CD8-positive, alpha-beta memory T cell (primary cell): ENCODE measurements at regions not wholly inside any gene's neighbourhood (a gene's known extent, or its start where the extent isn't known, plus 50 kb on each side); places are given as distances from the start of the nearest gene placed in this dataset.
"Not testable (repeated sequence)": the region's sequence is repeated elsewhere in the genome, so short reads cannot be mapped to it uniquely, and the experiment has no call there.

Experiments used
- CTCF ChIA-PET: fragments of 350-600 bp; sonication (Branson Sonifier 250); formaldehyde crosslinking; loops from one replicate; lab custom pipeline; 2021; ENCODE audit warnings: antibody characterized with exemption; lab: Charles Lee
- POLR2A ChIA-PET: fragments of 350-600 bp; sonication (Branson Sonifier 250); formaldehyde crosslinking; loops from one replicate; lab custom pipeline; 2021; ENCODE audit warnings: antibody characterized with exemption; lab: Charles Lee
- DNase-seq, 5 donors: peaks; one replicate each; pipeline versions ENCODE4 v3.0.0 to v3.0.0-alpha.2; 2020 to 2022; ENCODE audit warnings: mixed read lengths in 1 of 5
- H3K27ac ChIP-seq: one replicate; pipeline ENCODE4 v1.7.0; 2013; ENCODE audit warnings: low read depth, mild to moderate bottlenecking, low read length, moderate library complexity
- H3K27me3 ChIP-seq: 2 replicates; pipeline ENCODE4 v1.7.0; 2013; ENCODE audit warnings: low read length, mild to moderate bottlenecking; ENCODE audit not compliant: insufficient read depth, poor library complexity, severe bottlenecking
- H3K36me3 ChIP-seq: 2 replicates; pipeline ENCODE4 v1.7.0; 2013; ENCODE audit warnings: mild to moderate bottlenecking, low read length, moderate library complexity; ENCODE audit not compliant: insufficient read depth
- H3K4me1 ChIP-seq: 2 replicates; pipeline ENCODE4 v1.7.0; 2013; ENCODE audit warnings: mild to moderate bottlenecking, low read length, moderate library complexity; ENCODE audit not compliant: insufficient read depth
- H3K4me3 ChIP-seq: 2 replicates; pipeline ENCODE4 v1.7.0; 2013; ENCODE audit warnings: mild to moderate bottlenecking, low read length
- H3K9me3 ChIP-seq: 2 replicates; pipeline ENCODE4 v1.7.0; 2013; ENCODE audit warnings: mild to moderate bottlenecking, low read length
- H3K27ac Mint-ChIP-seq, 8 donors: one replicate each; pipeline ENCODE4 v1.8.0; 2020 to 2021; ENCODE audit warnings: mixed read lengths in 8 of 8, mild to moderate bottlenecking in 6 of 8, inconsistent platforms in 3 of 8, moderate library complexity in 3 of 8
- H3K27me3 Mint-ChIP-seq, 2 donors: one replicate each; pipeline ENCODE4 v1.8.0; 2020 to 2021; ENCODE audit warnings: mixed read lengths in 2 of 2, mild to moderate bottlenecking in 1 of 2, moderate library complexity in 1 of 2
- H3K36me3 Mint-ChIP-seq, 3 donors: one replicate each; pipeline ENCODE4 v1.8.0; 2020 to 2021; ENCODE audit warnings: mixed read lengths in 3 of 3, inconsistent platforms in 1 of 3, mild to moderate bottlenecking in 1 of 3
- H3K4me1 Mint-ChIP-seq, 3 donors: one replicate each; pipeline ENCODE4 v1.8.0; 2020 to 2021; ENCODE audit warnings: mixed read lengths in 3 of 3, inconsistent platforms in 1 of 3, mild to moderate bottlenecking in 1 of 3
- H3K4me3 Mint-ChIP-seq, 7 donors: one replicate each; pipeline ENCODE4 v1.8.0; 2020 to 2021; ENCODE audit warnings: mixed read lengths in 7 of 7, mild to moderate bottlenecking in 6 of 7, moderate library complexity in 4 of 7, inconsistent platforms in 2 of 7
- H3K9me3 Mint-ChIP-seq, 5 donors: one replicate each; pipeline ENCODE4 v1.8.0; 2020 to 2022; ENCODE audit warnings: mixed read lengths in 5 of 5, mild to moderate bottlenecking in 3 of 5, moderate library complexity in 2 of 5, inconsistent platforms in 1 of 5

- no peak overlapping the region for H3K27ac Mint-ChIP-seq
- no peak for DNase-seq
- H3K9me3 ChIP-seq, result no peaks in the 10 kb centered on the region
- no peak overlapping the region for H3K4me3 Mint-ChIP-seq
- H3K36me3 Mint-ChIP-seq, result no peaks in the 10 kb centered on the region
- no peaks in the 10 kb centered on the region for H3K9me3 Mint-ChIP-seq
- no peak overlapping the region for H3K4me3 ChIP-seq
- H3K4me1 Mint-ChIP-seq, result no peaks in the 10 kb centered on the region
- ChIA-PET CTCF (no interaction called here), POLR2A (no interaction called here)
- no peaks in the 10 kb centered on the region for H3K36me3 ChIP-seq
- peaks cover 0 to 26% of the 10 kb centered on the region in 2 donors for H3K27me3 Mint-ChIP-seq
- no peaks in the 10 kb centered on the region for H3K27me3 ChIP-seq
- H3K27ac ChIP-seq, result no peak overlapping the region
- no peaks in the 10 kb centered on the region for H3K4me1 ChIP-seq
These were observed 432.1 kb upstream of the DDI1 start for GRCh38 chr11:103604310-103604709.

GRCh38 chr11:103608566-103608965, 427.9 kb upstream of the DDI1 start:
- no peak overlapping the region for H3K4me3 Mint-ChIP-seq
- no peaks in the 10 kb centered on the region for H3K4me1 ChIP-seq
- H3K27me3 ChIP-seq, result no peaks in the 10 kb centered on the region
- no peaks in the 10 kb centered on the region for H3K36me3 Mint-ChIP-seq
- no peak overlapping the region for H3K4me3 ChIP-seq
- no peak overlapping the region for H3K27ac Mint-ChIP-seq
- no peaks in the 10 kb centered on the region for H3K9me3 ChIP-seq
- no peaks in the 10 kb centered on the region for H3K4me1 Mint-ChIP-seq
- CTCF ChIA-PET, result no interaction called here
- POLR2A ChIA-PET, result no interaction called here
- H3K9me3 Mint-ChIP-seq, result no peaks in the 10 kb centered on the region
- peaks cover 5 to 17% of the 10 kb centered on the region in 2 donors for H3K27me3 Mint-ChIP-seq
- no peak for DNase-seq
- H3K36me3 ChIP-seq, result no peaks in the 10 kb centered on the region
- H3K27ac ChIP-seq, result no peak overlapping the region

- H3K9me3 Mint-ChIP-seq, result no peaks in the 10 kb centered on the region
- peaks cover 5 to 14% of the 10 kb centered on the region in 2 donors for H3K27me3 Mint-ChIP-seq
- H3K4me1 ChIP-seq, result no peaks in the 10 kb centered on the region
- H3K36me3 ChIP-seq, result no peaks in the 10 kb centered on the region
- H3K4me1 Mint-ChIP-seq, result no peaks in the 10 kb centered on the region
- CTCF ChIA-PET, result no interaction called here
- H3K9me3 ChIP-seq, result no peaks in the 10 kb centered on the region
- POLR2A ChIA-PET, result no interaction called here
- no peak for DNase-seq
- no peaks in the 10 kb centered on the region for H3K36me3 Mint-ChIP-seq
- H3K4me3 ChIP-seq, result no peak overlapping the region
- no peak overlapping the region for H3K27ac ChIP-seq
- no peaks in the 10 kb centered on the region for H3K27me3 ChIP-seq
- H3K4me3 Mint-ChIP-seq, result no peak overlapping the region
- H3K27ac Mint-ChIP-seq, result no peak overlapping the region
These were observed 427.0 kb upstream of the DDI1 start for GRCh38 chr11:103609117-103610066.

- H3K9me3 ChIP-seq, result no peaks in the 10 kb centered on the region
- no peak overlapping the region for H3K27ac ChIP-seq
- ChIA-PET CTCF (no interaction called here), POLR2A (no interaction called here)
- no peaks in the 10 kb centered on the region for H3K36me3 Mint-ChIP-seq
- no peaks in the 10 kb centered on the region for H3K9me3 Mint-ChIP-seq
- no peaks in the 10 kb centered on the region for H3K27me3 ChIP-seq
- DNase-seq, result no peak
- H3K36me3 ChIP-seq, result no peaks in the 10 kb centered on the region
- no peak overlapping the region for H3K4me3 ChIP-seq
- no peaks in the 10 kb centered on the region for H3K4me1 ChIP-seq
- no peak overlapping the region for H3K27ac Mint-ChIP-seq
- peaks cover 5 to 9% of the 10 kb centered on the region in 2 donors for H3K27me3 Mint-ChIP-seq
- H3K4me1 Mint-ChIP-seq, result no peaks in the 10 kb centered on the region
- no peak overlapping the region for H3K4me3 Mint-ChIP-seq
These were observed 426.0 kb upstream of the DDI1 start for GRCh38 chr11:103610435-103610834.

GRCh38 chr11:103611526-103612260, 424.7 kb upstream of the DDI1 start:
- H3K4me3 ChIP-seq, H3K36me3 Mint-ChIP-seq, POLR2A ChIA-PET, H3K9me3 Mint-ChIP-seq, H3K27ac ChIP-seq, H3K36me3 ChIP-seq, H3K4me3 Mint-ChIP-seq, H3K27me3 ChIP-seq, DNase-seq, H3K27ac Mint-ChIP-seq, H3K4me1 ChIP-seq, CTCF ChIA-PET, H3K27me3 Mint-ChIP-seq, H3K9me3 ChIP-seq, H3K4me1 Mint-ChIP-seq: not testable (repeated sequence)

GRCh38 chr11:103612451-103612850, 424.0 kb upstream of the DDI1 start:
- H3K27me3 ChIP-seq, H3K27ac Mint-ChIP-seq, H3K4me1 Mint-ChIP-seq, DNase-seq, POLR2A ChIA-PET, H3K4me1 ChIP-seq, H3K4me3 Mint-ChIP-seq, H3K4me3 ChIP-seq, H3K9me3 ChIP-seq, H3K27ac ChIP-seq, H3K36me3 Mint-ChIP-seq, H3K9me3 Mint-ChIP-seq, H3K27me3 Mint-ChIP-seq, CTCF ChIA-PET, H3K36me3 ChIP-seq: not testable (repeated sequence)

- H3K36me3 Mint-ChIP-seq, H3K36me3 ChIP-seq, H3K27ac ChIP-seq, H3K4me1 Mint-ChIP-seq, H3K27me3 ChIP-seq, DNase-seq, H3K27me3 Mint-ChIP-seq, H3K27ac Mint-ChIP-seq, CTCF ChIA-PET, H3K9me3 ChIP-seq, H3K4me3 ChIP-seq, H3K4me3 Mint-ChIP-seq, H3K9me3 Mint-ChIP-seq, H3K4me1 ChIP-seq, POLR2A ChIA-PET: not testable (repeated sequence)
These were observed 419.9 kb upstream of the DDI1 start for GRCh38 chr11:103616586-103616985.

GRCh38 chr11:103618528-103618927, 417.9 kb upstream of the DDI1 start:
- no peaks in the 10 kb centered on the region for H3K9me3 ChIP-seq
- CTCF ChIA-PET, result interaction anchor here (0.6 kb wide), 1 partner anchor 18 kb away, joined by 3 read pairs; no protein-coding TSS in a partner anchor
- Mint-ChIP-seq H3K27me3 (peaks cover 0 to 3% of the 10 kb centered on the region in 2 donors), H3K4me3 (no peak overlapping the region), H3K27ac (no peak overlapping the region), H3K4me1 (no peaks in the 10 kb centered on the region), H3K9me3 (peaks cover 0 to 2% (median 0%) of the 10 kb centered on the region in 5 donors), H3K36me3 (no peaks in the 10 kb centered on the region)
- H3K27ac ChIP-seq, result no peak overlapping the region
- POLR2A ChIA-PET, result no interaction called here
- H3K4me3 ChIP-seq, result no peak overlapping the region
- H3K4me1 ChIP-seq, result no peaks in the 10 kb centered on the region
- DNase-seq, result no peak
- no peaks in the 10 kb centered on the region for H3K36me3 ChIP-seq
- H3K27me3 ChIP-seq, result no peaks in the 10 kb centered on the region
